Calu3 (cell line): ENCODE measurements at regions not wholly inside any gene's neighbourhood (a gene's known extent, or its start where the extent isn't known, plus 50 kb on each side); places are given as distances from the start of the nearest gene placed in this dataset.

Experiments used
- BruUV-seq: library from RNA; stranded (reverse); fragments of 400-500 nt; replicated peaks from 2 replicates; lab custom pipeline; 2021; lab: Mats Ljungman, UMichigan
- CTCF ChIA-PET: fragments of 300-600 bp; sonication (Branson Sonifier 250); formaldehyde crosslinking; loops from one replicate; lab custom pipeline; 2022; ENCODE audit warnings: antibody characterized with exemption; lab: Charles Lee
- DNase-seq: peaks from one replicate; pipeline ENCODE4 v3.0.0; 2022
- H3K27ac Mint-ChIP-seq: one replicate; pipeline ENCODE4 v1.8.0; 2022; ENCODE audit warnings: mixed read lengths; ENCODE audit not compliant: unreplicated experiment
- H3K27me3 Mint-ChIP-seq: one replicate; pipeline ENCODE4 v1.8.0; 2022; ENCODE audit warnings: mixed read lengths; ENCODE audit not compliant: unreplicated experiment
- H3K36me3 Mint-ChIP-seq: one replicate; pipeline ENCODE4 v1.8.0; 2022; ENCODE audit warnings: mild to moderate bottlenecking, moderate library complexity, mixed read lengths; ENCODE audit not compliant: insufficient read depth, unreplicated experiment
- H3K4me1 Mint-ChIP-seq: one replicate; pipeline ENCODE4 v1.8.0; 2022; ENCODE audit warnings: mild to moderate bottlenecking, low read depth, mixed read lengths; ENCODE audit not compliant: unreplicated experiment
- H3K4me3 Mint-ChIP-seq: one replicate; pipeline ENCODE4 v1.8.0; 2022; ENCODE audit warnings: mild to moderate bottlenecking, low read depth, moderate library complexity, mixed read lengths; ENCODE audit not compliant: unreplicated experiment
- H3K9me3 Mint-ChIP-seq: one replicate; pipeline ENCODE4 v1.8.0; 2022; ENCODE audit warnings: low read depth, mixed read lengths; ENCODE audit not compliant: unreplicated experiment
- intact Hi-C: fragments of 100-400 bp; cut with micrococcal nuclease; formaldehyde crosslinking; loops from one replicate; pipeline ENCODE4 v1.10.0; 2022; ENCODE audit not compliant: unreplicated experiment
- TF ChIP-seq, protein P1 (sequence below): fragments of 200-600 bp; IDR thresholded peaks from one replicate; pipeline ENCODE4 v1.8.0; 2022; ENCODE audit warnings: antibody characterized with exemption; ENCODE audit not compliant: unreplicated experiment

DNA sequence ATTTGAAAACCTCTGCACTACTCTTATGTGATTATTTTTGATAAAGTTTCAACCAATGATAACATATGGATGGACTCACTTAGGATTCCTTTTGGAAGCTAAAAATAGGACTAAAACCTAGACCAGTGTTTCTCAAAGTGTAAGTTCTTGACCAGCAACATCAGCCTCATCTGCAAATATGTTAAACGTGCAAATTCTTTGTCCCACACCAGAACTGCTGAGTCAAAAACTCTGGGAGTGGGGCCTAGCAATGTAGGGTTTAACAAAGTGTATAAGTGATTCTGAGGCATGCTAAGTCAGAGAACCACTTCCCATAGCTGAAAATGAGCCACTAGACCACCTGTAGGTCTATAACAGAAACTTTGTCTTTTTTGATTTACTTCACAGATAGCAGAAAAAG, 1247.2 kb upstream of the PIK3C3 start:
- no peak for DNase-seq
- Mint-ChIP-seq H3K36me3 (no peaks in the 10 kb centered on the region), H3K9me3 (peaks cover 8% of the 10 kb centered on the region), H3K4me3 (no peak overlapping the region), H3K4me1 (no peaks in the 10 kb centered on the region), H3K27me3 (no peaks in the 10 kb centered on the region), H3K27ac (no peak overlapping the region)
- BruUV-seq: no TSS peak
- TF ChIP-seq, protein P1, sequence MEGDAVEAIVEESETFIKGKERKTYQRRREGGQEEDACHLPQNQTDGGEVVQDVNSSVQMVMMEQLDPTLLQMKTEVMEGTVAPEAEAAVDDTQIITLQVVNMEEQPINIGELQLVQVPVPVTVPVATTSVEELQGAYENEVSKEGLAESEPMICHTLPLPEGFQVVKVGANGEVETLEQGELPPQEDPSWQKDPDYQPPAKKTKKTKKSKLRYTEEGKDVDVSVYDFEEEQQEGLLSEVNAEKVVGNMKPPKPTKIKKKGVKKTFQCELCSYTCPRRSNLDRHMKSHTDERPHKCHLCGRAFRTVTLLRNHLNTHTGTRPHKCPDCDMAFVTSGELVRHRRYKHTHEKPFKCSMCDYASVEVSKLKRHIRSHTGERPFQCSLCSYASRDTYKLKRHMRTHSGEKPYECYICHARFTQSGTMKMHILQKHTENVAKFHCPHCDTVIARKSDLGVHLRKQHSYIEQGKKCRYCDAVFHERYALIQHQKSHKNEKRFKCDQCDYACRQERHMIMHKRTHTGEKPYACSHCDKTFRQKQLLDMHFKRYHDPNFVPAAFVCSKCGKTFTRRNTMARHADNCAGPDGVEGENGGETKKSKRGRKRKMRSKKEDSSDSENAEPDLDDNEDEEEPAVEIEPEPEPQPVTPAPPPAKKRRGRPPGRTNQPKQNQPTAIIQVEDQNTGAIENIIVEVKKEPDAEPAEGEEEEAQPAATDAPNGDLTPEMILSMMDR: no peak
- intact Hi-C loops: no loop called here
- CTCF ChIA-PET: no interaction called here

GRCh38 chr18:40698129-40698528, 1256.9 kb upstream of the PIK3C3 start:
- BruUV-seq: no TSS peak
- TF ChIP-seq, protein P1: no peak
- no peak overlapping the region for H3K4me3 Mint-ChIP-seq
- H3K27ac Mint-ChIP-seq: no peak overlapping the region
- no peaks in the 10 kb centered on the region for H3K4me1 Mint-ChIP-seq
- CTCF ChIA-PET: no interaction called here
- no peak for DNase-seq
- no peaks in the 10 kb centered on the region for H3K36me3 Mint-ChIP-seq
- intact Hi-C loops: no loop called here
- H3K27me3 Mint-ChIP-seq: no peaks in the 10 kb centered on the region
- H3K9me3 Mint-ChIP-seq: peaks cover 12% of the 10 kb centered on the region

GRCh38 chr18:40695526-40695925, 1259.5 kb upstream of the PIK3C3 start:
- no peak overlapping the region for H3K4me3 Mint-ChIP-seq
- CTCF ChIA-PET: no interaction called here
- intact Hi-C loops: no loop called here
- no peaks in the 10 kb centered on the region for H3K27me3 Mint-ChIP-seq
- H3K27ac Mint-ChIP-seq: no peak overlapping the region
- no peak for DNase-seq
- no TSS peak for BruUV-seq
- H3K4me1 Mint-ChIP-seq: no peaks in the 10 kb centered on the region
- peaks cover 9% of the 10 kb centered on the region for H3K9me3 Mint-ChIP-seq
- H3K36me3 Mint-ChIP-seq: no peaks in the 10 kb centered on the region
- TF ChIP-seq, protein P1: no peak

GRCh38 chr18:40692871-40693270, 1262.2 kb upstream of the PIK3C3 start:
- Mint-ChIP-seq H3K4me1 (no peaks in the 10 kb centered on the region), H3K27ac (no peak overlapping the region), H3K9me3 (peaks cover 9% of the 10 kb centered on the region), H3K4me3 (no peak overlapping the region), H3K36me3 (no peaks in the 10 kb centered on the region), H3K27me3 (no peaks in the 10 kb centered on the region)
- TF ChIP-seq, protein P1: no peak
- no peak for DNase-seq
- CTCF ChIA-PET: no interaction called here
- BruUV-seq: no TSS peak
- intact Hi-C loops: no loop called here
